Left ventricle myocardium superior (tissue), 1 donor: ENCODE measurements at regions not wholly inside any gene's neighbourhood (a gene's known extent, or its start where the extent isn't known, plus 50 kb on each side); places are given as distances from the start of the nearest gene placed in this dataset.
"Not testable (repeated sequence)": the region's sequence is repeated elsewhere in the genome, so short reads cannot be mapped to it uniquely, and the experiment has no call there.

Source experiments
- ATAC-seq: fragments of 200-7000 bp; cut with Tn5 transposase; one replicate; pipeline ENCODE4 v1.9.1; 2020; ENCODE audit warnings: mild to moderate bottlenecking, moderate library complexity
- DNase-seq: peaks from one replicate; pipeline ENCODE4 v3.0.0-alpha.2; 2020
- intact Hi-C: fragments of 100-400 bp; cut with micrococcal nuclease; formaldehyde crosslinking; loops from one replicate; pipeline ENCODE4 v1.11.0; 2022
- donor health status: DM: no; HTN: yes; CAD: no; lungs with severe emphysema.

DNA sequence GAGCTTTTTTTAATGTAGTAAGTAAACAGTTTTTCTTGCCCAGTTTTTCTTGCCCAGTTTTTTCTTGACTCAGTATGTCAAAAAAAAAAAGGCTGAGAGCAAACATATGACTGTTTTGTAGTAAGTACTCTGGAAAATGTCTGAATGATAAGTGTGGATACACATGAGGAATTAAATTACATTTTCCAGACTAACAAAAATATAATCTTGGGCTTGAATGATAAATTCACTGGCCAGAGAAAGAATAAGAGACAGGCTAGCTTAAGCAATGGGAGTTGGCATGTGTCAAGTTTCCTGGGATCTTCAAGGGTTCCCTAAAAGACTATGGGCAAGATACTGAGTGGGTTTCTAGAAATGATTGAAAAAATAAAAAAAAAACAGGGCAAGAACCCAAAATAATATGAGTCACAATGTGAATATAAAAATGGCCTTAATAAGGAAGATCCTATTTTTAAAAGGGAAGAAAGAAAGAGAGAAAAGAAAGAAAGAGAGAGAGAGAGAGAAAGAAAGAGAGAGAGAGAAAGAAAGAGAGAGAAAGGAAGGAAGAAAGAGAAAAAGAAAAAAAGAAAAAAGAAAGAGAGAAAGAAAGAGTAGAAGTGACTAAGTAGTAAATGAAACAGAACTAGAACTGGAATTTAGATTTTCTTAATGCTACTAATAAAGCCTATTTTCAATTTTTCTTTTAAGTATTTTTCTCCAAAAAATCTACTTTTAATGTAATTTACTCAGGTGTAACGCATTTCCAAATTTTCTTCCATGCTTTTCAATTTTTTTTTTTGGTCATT, 60.2 kb downstream of the TFPI2 start:
- DNase-seq = no peak
- intact Hi-C loops = no loop called here
- ATAC-seq = no peak

- DNase-seq = no peak
- ATAC-seq = no peak
- intact Hi-C loops = no loop called here
Measured at GRCh38 chr7:93828260-93828659, 62.3 kb downstream of the TFPI2 start.

DNA sequence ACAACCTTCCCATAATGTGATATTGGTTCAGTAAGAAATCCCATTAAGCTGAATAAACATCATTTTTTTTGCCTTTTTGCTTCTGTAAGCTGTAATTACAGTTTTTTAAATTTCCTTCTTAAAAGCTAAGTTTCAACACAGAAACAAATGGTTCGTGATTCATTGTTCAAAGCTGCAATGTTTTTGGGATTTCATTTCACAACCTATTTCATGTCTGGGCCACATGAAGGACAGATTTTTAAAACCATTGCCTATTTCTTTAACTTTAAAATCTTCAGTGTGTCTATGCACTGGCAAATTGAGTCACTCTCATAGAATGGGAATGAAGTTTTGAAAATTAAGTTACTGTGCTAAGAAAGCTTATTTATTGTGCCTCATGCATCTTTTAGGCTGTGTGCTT, 66.9 kb downstream of the TFPI2 start:
- no peak for DNase-seq

GRCh38 chr7:93821463-93821862, 69.1 kb downstream of the TFPI2 start:
- DNase-seq (no peak), ATAC-seq (no peak)
- intact Hi-C loops = no loop called here

More for the DNA sequence above, 66.9 kb downstream of the TFPI2 start:
- intact Hi-C loops = no loop called here
- no peak for ATAC-seq

- no peak for DNase-seq
- no peak for ATAC-seq
- intact Hi-C loops = no loop called here
Measured at GRCh38 chr7:93819699-93820098, 70.9 kb downstream of the TFPI2 start.

DNA sequence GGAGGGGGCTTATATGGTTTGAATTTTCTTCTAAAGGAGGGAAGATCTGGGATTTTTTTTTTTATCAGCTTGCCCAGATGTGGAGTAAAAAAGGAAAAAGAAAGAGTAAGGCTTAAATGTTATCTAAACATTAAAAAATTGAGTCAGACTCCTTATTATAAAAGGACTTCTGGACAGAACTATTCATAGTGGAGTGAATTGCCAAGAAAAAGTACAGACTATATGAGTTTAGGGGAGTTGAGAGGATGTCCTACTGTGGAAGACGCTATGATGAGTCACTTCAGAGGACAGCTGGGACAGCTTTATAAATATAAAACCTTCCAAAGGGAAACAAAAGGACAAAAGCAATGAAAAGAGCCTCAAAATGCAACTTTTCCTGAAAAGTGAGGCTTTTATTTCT, 73.0 kb downstream of the TFPI2 start:
- intact Hi-C loops = no loop called here
- DNase-seq = no peak
- no peak for ATAC-seq

- intact Hi-C loops = no loop called here
- ATAC-seq = no peak
- no peak for DNase-seq
Measured at GRCh38 chr7:93817004-93817403, 73.5 kb downstream of the TFPI2 start.

GRCh38 chr7:93813514-93813913, 77.0 kb downstream of the TFPI2 start:
- DNase-seq = no peak
- intact Hi-C loops = no loop called here
- ATAC-seq = no peak

- intact Hi-C loops = no loop called here
- no peak for DNase-seq
- no peak for ATAC-seq
Measured at GRCh38 chr7:93812061-93812460, 78.5 kb downstream of the TFPI2 start.

DNA sequence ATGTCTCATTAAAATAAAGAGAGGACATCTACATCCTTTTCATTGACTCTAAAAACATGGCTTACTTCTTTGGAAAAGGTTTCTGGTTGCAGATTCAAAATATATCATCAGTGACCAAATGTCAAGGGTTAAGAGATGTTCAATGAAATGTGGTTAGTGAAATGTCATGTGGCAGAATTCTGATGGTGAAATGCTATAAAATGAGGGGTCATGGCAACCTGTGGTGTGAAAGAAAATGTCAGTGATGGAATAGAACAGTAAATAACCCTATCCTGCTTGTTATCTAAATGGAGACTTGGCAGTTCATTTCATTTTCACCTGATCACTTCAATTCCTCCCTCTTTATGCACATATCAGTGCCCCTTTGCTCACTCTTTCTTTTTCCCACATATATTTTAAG, 79.4 kb downstream of the TFPI2 start:
- ATAC-seq (no peak), DNase-seq (no peak)
- intact Hi-C loops = no loop called here

DNA sequence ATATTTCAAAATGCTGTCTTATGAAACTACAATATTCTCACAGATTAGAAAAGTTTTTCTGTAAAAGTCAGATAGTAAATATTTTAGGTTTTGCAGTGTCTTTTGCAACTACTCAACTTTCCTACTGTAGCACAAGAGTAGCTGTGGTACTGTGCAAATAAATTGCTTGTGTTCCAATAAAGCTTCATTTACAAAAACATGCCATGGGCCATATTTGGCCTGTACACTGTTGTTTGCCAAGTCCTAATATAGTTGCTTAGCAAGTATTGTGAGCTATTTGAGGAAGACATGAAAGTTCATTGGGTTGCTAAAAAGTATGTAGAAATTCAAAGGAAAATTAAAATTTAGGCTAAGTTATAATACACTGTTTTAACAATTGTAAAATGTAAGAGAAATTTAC, 80.0 kb downstream of the TFPI2 start:
- DNase-seq = no peak
- no peak for ATAC-seq
- intact Hi-C loops = no loop called here

GRCh38 chr7:93804726-93805125, 85.8 kb downstream of the TFPI2 start:
- ATAC-seq (peak; percentile 61), DNase-seq (no peak)
- intact Hi-C loops = no loop called here

GRCh38 chr7:93799750-93800357, 90.7 kb downstream of the TFPI2 start:
- ATAC-seq = no peak
- no peak for DNase-seq
- intact Hi-C loops = no loop called here

DNA sequence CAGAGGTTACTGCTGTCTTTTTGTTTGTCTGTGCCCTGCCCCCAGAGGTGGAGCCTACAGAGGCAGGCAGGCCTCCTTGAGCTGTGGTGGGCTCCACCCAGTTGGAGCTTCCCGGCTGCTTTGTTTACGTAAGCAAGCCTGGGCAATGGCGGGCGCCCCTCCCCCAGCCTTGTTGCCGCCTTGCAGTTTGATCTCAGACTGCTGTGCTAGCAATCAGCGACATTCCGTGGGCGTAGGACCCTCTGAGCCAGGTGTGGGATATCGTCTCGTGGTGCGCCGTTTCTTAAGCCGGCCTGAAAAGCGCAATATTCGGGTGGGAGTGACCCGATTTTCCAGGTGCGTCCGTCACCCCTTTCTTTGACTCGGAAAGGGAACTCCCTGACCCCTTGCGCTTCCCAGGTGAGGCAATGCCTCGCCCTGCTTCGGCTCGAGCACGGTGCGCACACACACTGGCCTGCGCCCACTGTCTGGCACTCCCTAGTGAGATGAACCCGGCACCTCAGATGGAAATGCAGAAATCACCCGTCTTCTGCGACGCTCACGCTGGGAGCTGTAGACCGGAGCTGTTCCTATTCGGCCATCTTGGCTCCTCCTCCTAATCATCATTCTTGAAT, 97.4 kb downstream of the TFPI2 start:
- intact Hi-C loops, DNase-seq, ATAC-seq: not testable (repeated sequence)

DNA sequence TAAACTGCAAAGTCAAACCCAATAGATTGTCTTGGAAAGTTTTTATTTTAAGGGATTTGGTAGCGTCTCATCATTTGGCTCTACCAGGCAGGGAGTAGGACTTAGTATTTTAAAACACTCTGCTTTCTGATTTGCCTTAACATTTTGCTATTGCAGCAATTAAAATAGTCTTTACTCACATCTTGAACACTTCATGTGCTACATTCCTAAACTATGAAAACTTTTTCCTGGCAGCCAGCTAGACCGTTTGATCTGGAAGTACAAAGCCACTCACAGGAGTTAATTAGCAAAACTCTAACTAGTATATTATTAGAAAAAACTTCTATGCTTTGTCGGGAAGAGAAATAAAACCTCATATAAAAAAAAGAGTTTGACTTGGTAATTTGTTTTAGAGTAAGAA, 111.4 kb downstream of the TFPI2 start:
- ATAC-seq = peak; percentile 47
- DNase-seq = no peak
- intact Hi-C loops = no loop called here

DNA sequence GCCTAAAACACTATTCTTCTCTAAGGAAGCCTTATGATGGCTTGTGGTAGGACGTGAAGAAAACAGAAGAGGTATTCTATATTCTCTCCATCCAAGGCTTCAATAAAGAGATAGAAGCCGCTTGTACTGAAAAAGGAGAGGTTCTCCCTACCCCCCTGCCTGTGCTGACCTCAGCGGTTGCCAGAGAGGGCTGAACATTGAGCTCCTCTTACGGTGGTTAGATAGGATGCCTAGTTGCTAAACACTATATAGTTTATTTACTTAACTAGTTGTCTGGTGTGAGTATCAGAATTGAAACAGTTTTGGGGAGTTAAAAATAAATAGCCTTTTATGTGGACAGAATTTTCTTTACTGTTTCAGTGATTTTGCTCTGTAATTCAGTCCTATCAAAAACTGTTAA, 112.2 kb downstream of the TFPI2 start:
- ATAC-seq (no peak), DNase-seq (no peak)
- intact Hi-C loops = no loop called here

- DNase-seq (no peak), ATAC-seq (no peak)
- intact Hi-C loops = no loop called here
Measured at GRCh38 chr7:93773446-93773845, 117.1 kb downstream of the TFPI2 start.

- ATAC-seq = no peak
- no peak for DNase-seq
- intact Hi-C loops = no loop called here
Measured at GRCh38 chr7:93765475-93765874, 125.1 kb downstream of the TFPI2 start.

- DNase-seq (no peak), ATAC-seq (no peak)
- intact Hi-C loops = no loop called here
Measured at GRCh38 chr7:93758631-93759030, 131.9 kb downstream of the TFPI2 start.

GRCh38 chr7:93757426-93757825, 133.1 kb downstream of the TFPI2 start:
- ATAC-seq (no peak), DNase-seq (no peak)
- intact Hi-C loops = no loop called here

DNA sequence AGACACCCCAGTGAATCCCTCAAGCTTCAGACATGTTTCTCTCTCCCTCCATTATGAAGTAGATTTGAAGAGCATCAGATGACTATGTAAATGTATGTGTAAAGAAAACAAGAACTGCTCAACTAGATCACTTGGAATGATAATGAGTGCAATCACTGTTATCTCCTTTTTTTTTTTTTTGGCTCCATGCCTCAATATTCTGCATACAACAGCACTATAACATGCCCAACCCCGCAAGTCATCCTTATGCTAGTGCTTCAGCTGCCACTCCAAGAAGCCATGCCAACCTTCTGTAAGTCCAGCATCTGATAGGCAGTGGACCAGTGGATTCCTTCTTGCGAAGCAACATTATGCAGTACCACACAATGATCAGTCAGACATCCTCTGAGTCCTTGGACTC, 133.7 kb downstream of the TFPI2 start:
- ATAC-seq (no peak), DNase-seq (no peak)
- intact Hi-C loops = no loop called here
